ENCODE measurements at regions not wholly inside any gene's neighbourhood (a gene's known extent, or its start where the extent isn't known, plus 50 kb on each side); places are given as distances from the start of the nearest gene placed in this dataset.

DNA sequence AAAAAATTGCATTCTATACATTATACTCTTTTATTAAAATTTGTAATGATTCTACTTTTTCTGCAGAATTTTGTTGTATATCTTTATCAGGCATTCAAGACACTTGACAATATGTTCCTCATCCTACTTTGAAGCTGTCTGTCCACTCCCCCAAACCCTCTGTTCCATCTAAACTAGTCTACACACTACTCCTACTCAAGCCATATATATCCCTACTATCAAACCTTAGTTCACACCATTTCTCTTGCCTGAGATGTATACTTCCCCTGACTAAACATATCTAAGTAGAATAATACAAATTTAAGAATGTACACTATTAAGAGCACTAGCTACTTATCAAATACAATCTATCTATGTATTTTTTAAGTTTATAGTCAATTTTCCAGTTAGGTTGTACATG, 107.1 kb upstream of the FTMT start:
- no peak for DNase-seq (ENCODE audit: low spot score)
- ATAC-seq (ENCODE audit: low FRiP score) = no peak
- TF ChIP-seq CTCF (IDR thresholded peaks at IDR 0.05) = no peak

GRCh38 chr5:121745407-121745806, 106.3 kb upstream of the FTMT start:
- ATAC-seq (ENCODE audit: low FRiP score) (no peak), DNase-seq (ENCODE audit: low spot score) (no peak)
- no peak for TF ChIP-seq CTCF (IDR thresholded peaks at IDR 0.05)

DNA sequence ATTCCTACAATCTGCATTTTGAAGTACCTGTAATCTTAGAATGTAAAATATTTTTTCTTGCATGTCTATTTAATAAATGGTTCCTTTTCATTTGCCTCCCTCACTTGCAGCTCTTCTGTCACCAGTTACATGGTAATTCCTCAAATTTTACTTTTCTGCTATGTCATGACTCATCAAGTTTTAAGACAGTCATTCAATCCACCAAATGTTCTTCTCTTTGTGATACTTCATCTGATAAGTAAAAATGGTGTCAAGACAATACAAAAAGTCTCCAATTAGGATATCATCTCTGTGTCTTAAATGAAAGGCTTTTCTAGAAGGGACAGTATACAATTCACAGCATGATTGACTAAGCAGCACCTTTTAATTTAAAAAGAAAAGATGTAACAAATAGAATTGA, 104.9 kb upstream of the FTMT start:
- ATAC-seq (ENCODE audit: low FRiP score) (no peak), DNase-seq (ENCODE audit: low spot score) (no peak)
- TF ChIP-seq CTCF (IDR thresholded peaks at IDR 0.05) = no peak

DNA sequence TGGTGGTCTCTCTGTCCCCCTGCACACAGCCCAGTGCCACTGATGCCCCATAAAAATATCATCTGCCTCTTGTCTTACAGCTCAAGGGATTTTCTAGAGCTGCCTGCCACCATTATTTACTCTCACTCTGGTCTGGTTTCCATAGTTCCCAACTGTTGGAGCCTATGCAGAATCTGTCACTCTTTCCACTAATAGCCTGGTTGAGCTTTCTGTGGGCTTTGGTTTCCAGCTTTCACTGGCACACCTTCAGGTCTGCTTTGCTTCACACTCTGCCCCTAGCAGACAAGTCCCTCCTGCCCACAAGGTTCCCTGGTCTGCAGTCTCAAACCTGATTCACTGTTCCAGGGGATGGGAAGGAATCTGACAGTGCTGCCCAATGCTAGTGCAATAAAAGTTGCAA, 103.0 kb upstream of the FTMT start:
- TF ChIP-seq CTCF (IDR thresholded peaks at IDR 0.05) = no peak
- no peak for DNase-seq (ENCODE audit: low spot score)
- ATAC-seq (ENCODE audit: low FRiP score) = no peak

DNA sequence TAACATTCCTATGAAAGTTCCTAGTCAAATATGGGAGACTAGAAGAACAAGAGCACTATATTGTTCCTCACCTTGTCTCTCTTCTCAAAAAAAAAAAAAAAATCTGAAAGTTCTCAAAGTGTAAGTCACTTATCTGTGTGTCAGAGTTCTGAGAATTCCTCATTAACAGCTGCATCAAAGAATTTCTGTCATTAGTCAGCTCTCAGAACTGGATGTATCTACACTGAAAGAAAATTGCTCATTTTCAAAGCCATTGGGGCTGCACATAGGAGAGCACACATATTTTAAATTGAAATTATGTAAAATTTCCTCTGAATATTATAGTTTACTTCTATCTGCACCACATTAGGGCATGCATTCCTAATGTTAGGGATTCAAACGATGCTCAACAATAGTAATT, 99.5 kb upstream of the FTMT start:
- no peak for ATAC-seq (ENCODE audit: low FRiP score)
- no peak for DNase-seq (ENCODE audit: low spot score)
- TF ChIP-seq CTCF (IDR thresholded peaks at IDR 0.05) = no peak

DNA sequence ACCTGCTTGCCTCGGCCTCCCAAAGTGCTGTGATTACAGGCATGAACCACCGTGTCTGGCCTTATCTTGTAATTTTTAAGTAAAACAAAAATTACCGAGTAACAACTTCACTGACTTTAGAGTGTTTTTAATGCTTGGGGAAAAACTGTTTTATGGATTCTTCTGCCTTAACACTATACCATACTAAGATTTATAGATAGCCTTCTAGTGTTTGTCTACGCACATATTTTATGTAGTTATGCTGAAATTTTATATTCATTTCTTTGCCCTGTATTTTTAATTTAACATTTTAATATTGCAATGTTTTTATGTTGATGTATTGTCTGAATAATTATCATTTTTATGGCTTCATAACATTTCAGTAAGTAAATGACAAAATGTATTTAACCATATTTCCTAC, 96.4 kb upstream of the FTMT start:
- no peak for TF ChIP-seq CTCF (IDR thresholded peaks at IDR 0.05)
- ATAC-seq (ENCODE audit: low FRiP score) (no peak), DNase-seq (ENCODE audit: low spot score) (no peak)

DNA sequence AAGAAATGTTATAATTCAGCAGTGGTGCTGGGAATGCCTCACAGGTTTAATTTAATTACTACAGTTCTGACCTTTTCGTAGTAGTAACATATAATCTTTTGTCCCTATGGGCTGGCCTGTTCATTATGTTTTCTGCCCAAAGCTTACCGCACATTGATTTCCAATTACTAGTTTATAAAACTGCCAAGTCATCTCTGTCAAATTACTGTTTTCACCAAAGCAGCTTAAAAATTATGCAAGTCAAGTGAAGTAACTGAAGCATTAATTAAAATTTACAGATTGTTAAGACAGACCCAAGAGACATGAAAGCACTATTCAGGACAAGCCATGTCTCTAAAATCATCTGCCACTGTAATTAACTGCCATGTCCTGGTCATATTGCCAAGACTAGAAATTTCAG, 93.9 kb upstream of the FTMT start:
- TF ChIP-seq CTCF (IDR thresholded peaks at IDR 0.05) = no peak
- ATAC-seq (ENCODE audit: low FRiP score) = no peak
- DNase-seq (ENCODE audit: low spot score) = no peak

Measured in omental fat pad (tissue), 3 donors.